ENCODE measurements at regions not wholly inside any gene's neighbourhood (a gene's known extent, or its start where the extent isn't known, plus 50 kb on each side); places are given as distances from the start of the nearest gene placed in this dataset.

DNA sequence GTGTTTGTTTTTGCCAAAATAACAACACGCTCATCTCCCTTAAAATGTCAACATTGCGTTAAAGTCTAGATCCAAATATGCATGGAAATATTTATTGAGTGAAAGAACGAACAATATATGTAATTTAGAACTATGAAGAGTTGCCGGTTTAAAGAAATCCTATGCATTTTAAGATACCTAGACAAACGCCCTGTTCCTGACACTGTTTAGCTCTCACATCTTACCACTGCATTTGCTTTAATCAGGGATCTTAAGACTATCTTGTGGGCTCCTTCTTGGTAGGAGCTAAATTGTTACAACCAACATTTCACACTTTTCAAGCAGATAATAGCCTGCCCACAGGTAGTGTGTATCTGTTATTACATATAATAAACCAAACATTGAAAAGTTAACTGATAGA is 96.6 kb upstream of the RPS6KA3 start:
- no peak for DNase-seq

DNA sequence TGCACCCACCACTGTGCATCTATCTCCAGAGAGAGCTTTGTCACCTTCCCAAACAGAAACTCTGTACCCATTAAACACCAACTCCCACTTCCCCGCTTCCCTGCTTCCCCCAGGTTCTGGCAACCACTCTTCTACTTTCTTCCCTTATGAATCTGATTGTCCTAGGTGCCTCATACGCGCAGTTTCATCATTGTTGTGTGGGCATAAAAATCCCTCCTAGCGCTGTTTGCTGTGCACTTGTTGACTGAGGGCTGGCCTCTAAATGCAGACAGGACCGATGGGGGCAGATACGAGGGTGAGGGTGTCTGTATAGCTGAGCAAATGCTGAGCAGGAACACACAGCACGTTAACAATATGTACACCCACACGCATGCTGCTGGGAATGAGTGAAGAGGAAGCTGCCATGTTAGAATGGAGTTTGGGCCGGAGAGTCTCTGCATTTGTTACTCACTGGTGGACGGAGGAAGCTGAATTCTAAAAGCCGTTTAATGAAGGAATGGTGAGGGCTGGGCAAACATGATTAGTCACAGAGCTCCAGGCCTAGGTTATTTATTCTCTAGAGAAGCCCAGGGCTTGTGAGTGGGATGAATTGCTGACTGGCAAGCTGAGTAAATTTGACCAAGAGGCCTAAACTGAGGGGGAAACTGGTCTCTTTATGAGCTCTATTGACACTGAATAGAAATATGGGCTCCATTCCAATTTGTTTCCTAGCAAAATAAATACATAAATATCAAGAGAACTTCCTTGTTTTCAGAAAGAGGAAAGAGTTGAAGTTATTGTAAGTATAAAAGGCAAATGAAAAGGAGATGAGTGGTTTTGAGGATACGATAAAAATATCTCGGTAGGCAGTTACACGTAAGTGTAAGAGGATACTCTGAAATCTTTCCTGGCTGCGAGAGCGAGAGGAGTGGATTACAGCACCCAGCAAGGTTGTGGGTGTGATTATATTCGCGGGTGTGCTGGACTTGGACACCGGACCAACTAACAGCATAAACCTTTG is 95.9 kb upstream of the RPS6KA3 start:
- DNase-seq = no peak

DNA sequence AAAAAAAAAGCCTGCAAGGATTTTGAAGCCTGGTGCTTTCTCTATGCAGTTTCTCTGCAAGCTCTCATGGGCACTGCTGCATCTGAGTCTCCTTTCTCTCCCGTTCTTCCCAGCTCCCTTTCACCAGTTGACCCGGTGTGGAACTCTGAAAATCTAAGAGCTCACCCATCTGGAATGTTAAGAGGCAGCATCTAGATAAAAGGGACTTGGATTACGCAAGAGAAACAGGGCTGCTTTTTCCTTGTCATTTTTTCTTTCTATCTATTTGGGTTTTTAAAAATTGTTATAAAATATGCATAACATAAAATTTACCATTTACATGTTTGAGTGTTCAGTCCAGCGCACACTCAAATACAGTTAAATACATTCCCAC is 95.2 kb upstream of the RPS6KA3 start:
- no peak for DNase-seq

DNA sequence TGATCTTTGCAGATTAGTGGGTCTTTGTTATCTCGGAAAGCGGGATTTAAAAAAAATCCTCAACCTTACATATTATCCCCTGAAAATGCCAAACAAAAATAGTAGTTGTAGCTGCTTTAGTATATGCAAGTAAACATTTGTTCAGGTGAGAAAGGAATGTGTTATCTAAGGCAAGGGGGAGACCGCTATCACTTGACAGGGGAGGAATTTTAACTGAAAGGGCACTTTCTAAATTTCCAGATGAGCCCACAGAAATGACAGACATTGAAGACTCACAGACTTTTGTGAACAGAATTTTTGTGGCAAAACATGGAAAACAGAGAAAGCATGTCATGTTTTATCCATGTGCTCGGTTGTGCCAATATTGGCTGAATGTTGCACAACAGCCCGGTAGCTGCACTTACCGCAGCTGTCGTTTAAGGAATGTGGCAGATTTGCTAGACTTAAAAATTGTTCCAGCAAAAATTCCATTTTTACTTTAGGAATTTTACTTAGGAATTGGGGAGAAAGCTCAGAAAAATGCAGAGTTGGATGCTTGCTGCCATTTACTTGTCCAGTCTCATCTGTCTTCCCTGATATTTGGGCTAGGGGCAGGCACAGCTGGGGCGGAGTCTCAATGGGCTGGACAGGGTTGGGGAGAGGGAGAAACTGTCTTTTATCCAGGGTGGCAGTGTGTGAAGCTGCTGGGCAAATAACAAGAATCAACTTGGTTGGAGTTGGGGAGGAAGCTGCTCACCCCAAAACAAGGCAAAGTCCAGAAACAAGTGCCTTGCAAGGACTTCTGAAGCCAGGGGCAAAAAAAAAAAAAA is 94.6 kb upstream of the RPS6KA3 start:
- DNase-seq = no peak

DNA sequence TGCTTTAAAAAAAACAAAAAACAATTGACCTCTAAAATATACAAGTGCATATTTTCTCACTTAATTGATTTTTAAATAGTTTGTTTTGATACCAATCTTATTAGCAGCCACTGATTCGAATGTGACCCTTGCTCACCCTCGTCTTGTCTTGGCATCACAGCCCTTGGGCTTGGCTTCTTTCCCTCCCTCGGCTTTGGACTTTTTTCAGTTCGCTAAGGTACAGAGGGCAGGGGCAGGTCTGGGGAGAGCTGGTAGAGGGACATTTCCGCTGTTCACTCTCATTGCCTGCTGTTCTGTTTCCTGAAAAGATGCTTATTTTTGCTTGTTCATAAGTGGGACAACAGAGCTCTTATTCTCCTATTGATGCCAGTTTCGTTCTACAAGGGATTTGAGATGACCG is 88.5 kb upstream of the RPS6KA3 start:
- DNase-seq = no peak

DNA sequence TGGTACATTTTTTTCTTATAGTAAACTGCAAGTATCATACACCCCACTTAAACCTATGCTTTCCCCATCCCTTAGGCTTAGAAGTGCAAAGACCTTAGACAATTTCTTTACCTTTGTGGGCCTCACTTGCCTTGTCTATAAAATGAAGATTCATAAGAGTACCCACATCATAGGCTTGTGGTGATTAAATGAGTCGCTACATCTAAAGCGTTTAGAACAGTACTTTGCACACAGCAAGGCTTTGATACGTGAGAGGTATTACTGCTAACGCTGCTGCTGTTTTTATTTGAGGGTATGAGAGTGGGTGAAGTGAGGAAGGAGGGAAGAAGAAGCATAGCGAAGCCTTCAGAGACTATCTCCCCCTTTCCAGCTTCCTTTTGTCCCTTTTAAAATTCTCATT is 87.8 kb upstream of the RPS6KA3 start:
- no peak for DNase-seq

DNA sequence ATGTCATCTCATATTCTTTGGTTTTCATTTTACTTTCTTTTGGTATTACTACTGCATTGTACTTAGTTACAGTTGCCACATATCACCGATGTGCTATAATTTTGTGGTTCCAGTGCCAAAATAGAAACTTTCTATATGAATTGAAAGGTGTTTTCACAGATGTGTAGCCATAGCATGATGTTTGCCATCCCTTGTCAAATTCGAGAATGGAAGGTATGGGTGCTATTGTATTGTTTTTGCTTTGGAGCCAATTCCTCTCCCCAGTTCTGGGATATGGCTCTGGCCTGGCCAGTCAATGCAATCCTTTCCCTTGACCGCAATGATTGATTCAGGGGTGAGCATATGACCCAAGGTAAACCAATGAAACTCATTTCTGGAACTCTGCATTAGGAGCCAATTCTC is 86.2 kb upstream of the RPS6KA3 start:
- no peak for DNase-seq

DNA sequence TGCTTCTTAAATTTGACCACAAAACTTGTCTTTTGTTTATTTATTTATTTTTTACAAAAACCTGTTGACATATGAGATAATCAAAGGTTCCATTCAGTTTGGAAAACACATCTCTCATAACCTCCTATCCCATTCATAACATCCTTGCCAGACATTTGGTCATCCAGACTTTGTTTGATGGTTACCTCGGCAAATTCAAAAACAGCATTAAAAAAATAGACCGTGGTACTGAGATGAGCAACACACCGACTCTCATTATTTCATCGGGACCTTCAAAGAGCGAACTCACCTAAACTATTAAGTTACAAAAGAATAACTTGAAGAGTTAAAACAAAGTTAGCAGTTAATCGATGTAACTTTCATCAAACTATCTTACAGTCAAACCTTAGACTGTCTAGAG is 85.8 kb upstream of the RPS6KA3 start:
- no peak for DNase-seq

DNA sequence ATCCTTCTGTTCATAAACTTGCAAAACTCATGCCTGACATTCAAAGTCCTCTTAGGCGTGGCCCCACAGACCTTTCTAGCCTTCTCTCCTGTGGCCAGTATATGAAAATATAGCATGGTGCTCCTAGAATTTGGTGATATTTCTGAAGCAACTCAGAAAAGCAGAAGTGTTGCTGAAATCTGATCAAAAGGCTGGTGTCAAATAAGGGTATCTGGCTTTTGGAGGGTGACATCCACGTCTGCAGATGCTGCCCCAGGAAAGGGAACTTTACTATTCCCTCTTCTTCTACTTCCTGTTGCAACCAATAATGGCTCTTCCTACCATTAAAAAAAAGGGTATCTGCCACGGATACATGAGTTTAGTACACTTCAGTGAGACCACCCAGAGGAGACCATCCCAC is 83.9 kb upstream of the RPS6KA3 start:
- DNase-seq = no peak

DNA sequence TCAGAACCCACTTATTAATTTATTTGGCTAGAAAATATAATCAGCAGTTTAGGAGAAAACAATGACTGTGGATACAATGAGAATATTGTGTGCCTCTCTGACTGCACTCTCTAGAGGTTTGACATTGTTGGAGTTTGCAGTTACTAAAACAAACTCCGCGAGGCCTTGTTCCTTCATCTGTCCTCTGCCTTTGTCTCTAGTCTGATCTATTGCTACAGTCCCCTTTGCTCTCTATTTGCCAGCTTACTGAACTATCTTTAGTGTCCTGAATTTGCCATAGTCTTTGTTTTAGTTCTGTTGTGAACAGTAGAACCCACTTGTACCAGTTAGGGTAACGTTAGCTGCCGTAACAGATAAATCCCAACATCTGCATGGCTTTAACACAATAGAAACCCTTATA is 81.4 kb upstream of the RPS6KA3 start:
- DNase-seq = no peak

DNA sequence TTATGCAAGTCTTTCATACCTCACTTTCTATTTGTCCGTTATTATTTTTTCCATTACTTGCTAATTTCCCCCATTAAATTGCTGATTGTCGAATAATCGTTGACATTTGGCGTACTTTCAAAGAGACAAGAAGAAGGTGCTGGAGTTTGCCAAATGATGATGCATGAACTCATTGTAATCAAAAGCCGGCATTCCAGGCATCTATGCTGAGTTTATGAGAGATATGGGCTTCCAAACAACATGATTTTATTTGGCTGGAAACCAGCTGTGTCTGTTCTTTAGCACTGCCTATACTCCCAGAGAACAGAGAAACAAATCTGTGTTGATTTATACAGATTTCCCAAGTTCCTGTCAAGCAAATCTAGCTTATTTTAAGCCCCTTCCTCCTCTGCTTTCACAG is 80.8 kb upstream of the RPS6KA3 start:
- no peak for DNase-seq

DNA sequence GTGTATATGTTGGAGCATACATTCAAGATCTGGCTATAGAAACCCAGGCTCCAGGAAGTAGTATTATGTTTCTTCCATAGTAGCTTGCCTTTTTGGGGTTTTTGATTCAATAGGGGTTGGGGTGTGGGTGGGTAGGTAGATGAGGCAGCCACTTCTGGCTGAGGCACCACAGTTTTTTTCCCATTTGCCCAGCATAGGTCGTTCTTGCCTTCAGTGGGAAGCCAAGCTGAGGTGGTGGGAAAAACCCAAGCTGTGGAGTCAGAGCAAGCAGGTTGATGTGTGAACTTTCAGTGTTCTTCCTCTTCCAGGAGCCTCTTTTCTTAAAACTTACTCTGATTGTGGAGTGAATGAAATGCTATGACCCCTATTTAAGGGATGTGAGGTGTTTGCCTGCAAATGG is 67.0 kb upstream of the RPS6KA3 start:
- DNase-seq = no peak

DNA sequence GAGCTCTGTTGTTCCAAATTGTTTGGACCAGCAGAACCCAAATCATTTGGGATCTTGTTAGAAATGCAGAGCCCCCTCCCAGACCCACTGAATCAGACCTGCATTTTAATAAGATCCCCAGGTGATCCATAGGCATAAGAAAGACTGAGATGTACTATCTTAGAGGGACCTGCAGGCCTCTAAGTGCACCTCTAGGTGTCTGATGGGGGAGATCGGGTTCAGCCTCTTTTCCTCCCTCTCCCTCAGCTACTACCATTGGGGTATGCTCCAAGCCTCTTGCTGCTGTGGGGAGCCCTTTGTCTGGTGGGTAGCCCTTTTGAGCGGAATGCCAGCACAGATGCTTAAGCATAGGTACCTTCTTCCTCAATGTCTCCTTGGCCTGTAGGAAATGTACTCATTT is 63.8 kb upstream of the RPS6KA3 start:
- no peak for DNase-seq

DNA sequence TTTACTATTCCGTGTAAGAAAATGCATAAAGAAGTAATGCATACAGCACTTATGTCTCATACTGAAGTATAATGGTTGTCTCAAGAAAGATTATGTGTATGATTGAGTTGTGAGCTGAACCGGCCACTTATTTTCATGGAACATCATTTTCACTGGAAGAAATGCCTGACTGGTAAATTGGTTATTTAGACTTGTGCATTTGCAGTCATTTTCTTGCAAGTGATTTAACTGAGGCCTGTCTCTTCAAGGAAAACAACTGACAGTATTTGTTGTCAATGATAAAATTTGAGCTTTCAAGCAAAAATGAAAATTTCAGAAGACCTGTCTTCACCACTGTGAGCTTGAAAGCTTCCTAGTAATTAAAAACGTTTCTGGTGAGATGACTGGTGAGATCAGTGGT is 62.7 kb upstream of the RPS6KA3 start:
- DNase-seq = no peak

DNA sequence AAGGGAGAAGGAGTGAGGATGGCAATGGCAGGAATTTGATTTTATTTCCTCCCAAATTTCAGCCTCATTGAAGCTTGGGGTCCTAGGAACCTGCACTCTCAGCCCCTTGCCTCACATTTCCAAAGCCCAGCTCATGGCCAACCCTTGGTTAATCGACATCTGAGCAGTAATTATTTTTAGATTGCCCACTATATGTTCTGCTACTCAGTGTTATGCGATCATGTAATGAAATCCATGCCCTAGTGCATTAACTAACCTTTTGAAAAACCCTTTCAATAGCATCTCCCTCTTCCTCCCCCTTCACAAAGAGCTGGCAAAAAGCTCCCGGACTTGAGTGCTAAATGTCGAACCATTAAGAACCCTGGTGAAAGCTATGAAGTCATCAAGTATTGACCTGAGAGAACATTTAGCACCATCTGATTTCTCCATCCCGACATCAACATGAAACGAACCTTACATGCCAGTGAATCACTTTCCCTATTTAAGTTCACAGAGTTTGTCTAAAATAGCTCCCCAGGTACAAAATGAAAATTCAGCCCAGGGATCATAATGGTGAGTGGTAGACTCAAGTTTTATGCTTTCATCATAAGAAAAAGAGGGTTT is 59.2 kb upstream of the RPS6KA3 start:
- DNase-seq = no peak

DNA sequence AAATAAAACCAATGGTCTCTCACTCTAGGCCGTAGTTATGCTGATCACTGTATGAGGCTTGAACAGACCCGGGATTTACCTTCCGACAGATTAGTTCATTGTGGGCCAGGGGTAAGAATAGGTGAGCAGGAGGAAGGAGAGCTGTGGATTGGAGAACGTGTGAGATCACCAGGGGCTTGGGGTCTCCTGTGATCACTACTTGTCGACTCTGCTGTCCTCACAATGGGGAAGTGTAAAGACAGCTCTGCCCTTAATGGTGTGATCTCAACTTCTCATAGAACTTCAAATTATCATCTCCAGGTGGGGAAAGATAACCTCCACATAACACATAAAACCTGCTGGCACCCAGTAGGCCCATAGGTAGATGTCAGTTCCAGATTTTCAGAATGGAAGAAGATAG is 56.2 kb upstream of the RPS6KA3 start:
- no peak for DNase-seq

DNA sequence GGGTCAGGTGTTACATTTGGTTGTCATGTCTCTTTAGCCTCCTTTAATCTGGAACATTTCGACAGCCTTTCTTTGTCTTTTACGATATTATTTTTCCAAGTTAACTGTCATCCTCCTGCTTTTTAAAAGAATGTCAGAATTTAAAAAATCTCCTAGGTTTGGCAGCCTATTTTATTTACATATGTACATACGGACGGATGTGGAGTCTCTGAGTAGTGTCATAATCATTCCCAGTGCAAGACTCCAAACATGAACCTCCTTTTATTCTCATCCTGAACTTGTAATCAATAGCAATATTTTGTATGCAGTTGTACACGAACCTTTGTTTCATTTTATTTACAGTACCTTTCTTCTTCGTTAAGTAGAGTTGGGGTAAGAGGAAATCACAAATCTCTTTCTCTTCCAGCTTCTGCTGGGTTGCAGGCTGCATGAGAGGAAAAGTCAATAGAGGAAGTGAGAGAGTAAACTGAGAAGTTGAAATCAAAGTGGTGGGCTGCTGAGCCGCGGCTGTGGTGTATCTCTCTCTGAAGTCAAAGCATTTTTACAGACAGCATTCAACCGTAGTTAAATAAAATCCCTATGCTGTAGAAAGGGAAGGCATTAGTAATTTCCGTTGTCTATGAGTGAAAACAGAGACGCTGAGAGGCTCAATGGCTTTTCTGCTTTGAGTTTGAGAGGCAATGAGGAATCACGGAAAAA is 53.9 kb upstream of the RPS6KA3 start:
- DNase-seq = no peak

DNA sequence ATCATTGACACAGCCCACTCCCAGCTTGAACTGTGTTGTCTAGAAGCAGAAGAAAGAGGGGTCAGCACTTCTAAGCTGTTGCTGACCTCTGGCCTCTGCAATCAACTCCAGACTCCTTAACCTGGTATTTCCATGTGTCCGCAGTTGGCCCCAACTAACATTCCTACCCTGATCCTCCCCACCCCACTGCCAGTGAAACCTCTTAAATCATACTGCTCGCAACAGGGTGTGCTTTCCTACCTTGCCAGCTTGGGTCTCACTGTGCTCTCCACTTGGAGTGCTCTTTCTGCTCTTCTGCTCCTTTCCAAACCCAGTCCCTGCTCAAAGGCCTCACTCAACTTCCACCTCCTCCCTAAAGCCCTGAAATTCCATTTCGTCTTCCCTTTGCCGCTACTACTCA is 52.3 kb upstream of the RPS6KA3 start:
- no peak for DNase-seq

DNA sequence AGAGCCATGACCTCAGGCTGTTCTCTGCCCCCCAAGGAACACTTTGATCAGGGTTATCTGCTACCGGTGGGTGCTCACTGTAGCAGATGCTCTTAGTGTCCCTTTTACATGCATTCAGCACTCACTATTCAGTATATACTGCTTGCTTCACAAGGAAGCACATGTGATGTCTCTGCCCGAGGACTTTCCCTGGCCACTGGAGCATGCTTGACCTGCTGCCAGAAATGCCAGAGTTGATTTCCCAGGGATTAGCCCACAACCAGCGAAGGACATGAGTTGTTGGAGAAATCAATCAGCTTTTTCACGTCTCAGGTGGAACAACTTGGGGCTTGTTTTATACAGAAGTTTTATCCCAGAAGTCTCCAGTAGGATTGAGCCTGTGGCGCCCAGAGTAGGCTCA is 51.2 kb upstream of the RPS6KA3 start:
- no peak for DNase-seq
